HG03520 (cell line): ENCODE measurements at regions not wholly inside any gene's neighbourhood (a gene's known extent, or its start where the extent isn't known, plus 50 kb on each side); places are given as distances from the start of the nearest gene placed in this dataset.

Experiments
- ATAC-seq: cut with Tn5 transposase; IDR thresholded peaks from one replicate; pipeline ENCODE4 v1.9.1; 2021; ENCODE audit warnings: mild to moderate bottlenecking, moderate library complexity; ENCODE audit not compliant: unreplicated experiment

DNA sequence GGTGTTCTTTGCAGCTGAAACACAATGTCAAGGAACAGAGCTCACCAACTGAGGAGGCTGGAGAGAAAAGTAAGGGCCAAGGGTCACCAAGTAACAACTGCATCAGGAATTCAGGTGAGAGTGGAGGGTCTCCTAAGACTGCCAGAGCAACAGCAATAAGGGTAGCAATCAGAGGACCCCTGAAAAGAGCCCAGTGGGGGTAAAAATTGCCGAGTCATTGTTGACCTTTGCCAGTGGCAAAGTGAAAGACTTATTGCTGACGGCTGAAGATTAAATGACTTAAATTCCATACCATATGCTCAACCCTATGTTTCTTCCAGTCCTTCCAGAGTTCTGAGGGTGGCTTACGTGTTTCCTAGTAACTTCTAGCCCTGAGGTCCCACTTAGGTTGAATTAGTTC is 51.9 kb upstream of the ARHGAP42 start:
- ATAC-seq, result no peak

DNA sequence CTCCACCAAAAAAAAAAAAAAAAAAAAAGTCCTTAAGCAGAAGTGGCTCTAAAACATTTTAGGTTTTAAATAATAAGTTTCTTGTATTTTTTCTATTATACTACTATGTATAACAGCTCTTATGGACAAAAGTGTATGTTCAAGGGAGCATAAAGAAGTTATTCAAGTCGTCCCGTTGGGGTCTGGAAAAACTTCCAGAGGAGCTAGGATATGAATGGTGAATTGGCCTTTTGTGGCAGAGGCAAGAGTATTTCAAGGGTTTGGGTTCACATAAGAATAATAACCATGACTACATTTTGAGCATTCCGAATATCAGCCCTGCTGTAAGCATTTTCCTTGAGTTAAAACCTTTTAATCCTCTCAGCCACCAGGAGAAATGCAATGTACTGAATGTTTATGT is 50.6 kb upstream of the ARHGAP42 start:
- ATAC-seq, result no peak
